ENCODE measurements at regions not wholly inside any gene's neighbourhood (a gene's known extent, or its start where the extent isn't known, plus 50 kb on each side); places are given as distances from the start of the nearest gene placed in this dataset.

GRCh38 chr13:34104853-34105252 is 286.9 kb downstream of the RFC3 start:
- intact Hi-C loops (cut with micrococcal nuclease; ENCODE audit: unreplicated experiment) = no loop called here
- Histone ChIP-seq H3K4me2 (no peak overlapping the region), H3K9me3 (ENCODE audit: insufficient read depth, low read depth) (peaks cover 6% of the 10 kb centered on the region; the same call in 1 of the 2 replicates), H3F3A (ENCODE audit: insufficient read depth, low read depth) (no peaks in the 10 kb centered on the region), H4K20me1 (ENCODE audit: insufficient read depth) (no peaks in the 10 kb centered on the region), H3K27ac (no peak overlapping the region), H3K36me3 (ENCODE audit: low read depth) (no peaks in the 10 kb centered on the region), H3K27me3 (ENCODE audit: insufficient read depth, low read depth) (no peaks in the 10 kb centered on the region), H3K4me3 (no peak overlapping the region), H3K4me1 (replicated peaks; ENCODE audit: insufficient read depth) (0 out of 2 replicates have a peak, but pooled peaks cover 7% of the 10 kb centered on the region), H3K9me2 (ENCODE audit: insufficient read depth) (no peaks in the 10 kb centered on the region), H3K79me2 (ENCODE audit: low read depth) (no peaks in the 10 kb centered on the region), H2AFZ (no peak overlapping the region)
- TF ChIP-seq EZH2 (IDR thresholded peaks at IDR 0.05; ENCODE audit: low read depth) = no peak
- TF ChIP-seq, protein P1, sequence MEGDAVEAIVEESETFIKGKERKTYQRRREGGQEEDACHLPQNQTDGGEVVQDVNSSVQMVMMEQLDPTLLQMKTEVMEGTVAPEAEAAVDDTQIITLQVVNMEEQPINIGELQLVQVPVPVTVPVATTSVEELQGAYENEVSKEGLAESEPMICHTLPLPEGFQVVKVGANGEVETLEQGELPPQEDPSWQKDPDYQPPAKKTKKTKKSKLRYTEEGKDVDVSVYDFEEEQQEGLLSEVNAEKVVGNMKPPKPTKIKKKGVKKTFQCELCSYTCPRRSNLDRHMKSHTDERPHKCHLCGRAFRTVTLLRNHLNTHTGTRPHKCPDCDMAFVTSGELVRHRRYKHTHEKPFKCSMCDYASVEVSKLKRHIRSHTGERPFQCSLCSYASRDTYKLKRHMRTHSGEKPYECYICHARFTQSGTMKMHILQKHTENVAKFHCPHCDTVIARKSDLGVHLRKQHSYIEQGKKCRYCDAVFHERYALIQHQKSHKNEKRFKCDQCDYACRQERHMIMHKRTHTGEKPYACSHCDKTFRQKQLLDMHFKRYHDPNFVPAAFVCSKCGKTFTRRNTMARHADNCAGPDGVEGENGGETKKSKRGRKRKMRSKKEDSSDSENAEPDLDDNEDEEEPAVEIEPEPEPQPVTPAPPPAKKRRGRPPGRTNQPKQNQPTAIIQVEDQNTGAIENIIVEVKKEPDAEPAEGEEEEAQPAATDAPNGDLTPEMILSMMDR (conservative IDR thresholded peaks at IDR 0.05) = no peak
- CTCF ChIA-PET = no interaction called here
- DNase-seq = no peak
- POLR2A ChIA-PET (ENCODE audit: unreplicated experiment) = no interaction called here
- BruUV-seq (replicated peaks) = no TSS peak

- H3K79me2 ChIP-seq (ENCODE audit: low read depth) = no peaks in the 10 kb centered on the region
- CTCF ChIA-PET = no interaction called here
- DNase-seq = no peak
These were observed 289.9 kb downstream of the RFC3 start for GRCh38 chr13:34107806-34108205.

DNA sequence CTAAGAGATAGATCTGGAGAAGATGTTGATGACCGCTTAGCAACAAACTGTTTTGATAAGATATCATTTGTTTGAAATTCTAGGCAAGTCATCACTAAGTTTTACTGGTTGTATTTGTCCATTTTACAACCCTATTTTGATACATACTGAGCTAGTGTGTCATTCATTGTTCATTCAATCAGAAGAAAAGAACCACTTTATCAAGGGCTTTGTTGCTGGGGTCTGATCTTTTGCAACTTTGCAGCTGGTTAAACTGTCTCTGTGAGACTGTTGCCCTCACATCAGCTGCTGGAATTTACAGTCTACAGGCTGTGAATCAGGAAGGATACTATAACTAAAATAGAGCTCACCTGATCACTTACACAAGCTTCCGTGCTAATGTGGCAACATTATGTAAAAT is 290.5 kb downstream of the RFC3 start:
- peak in 1 of 2 experiments; percentile 41 for DNase-seq
- no peak overlapping the region for H3K4me2 ChIP-seq

More at GRCh38 chr13:34107806-34108205, 289.9 kb downstream of the RFC3 start:
- Histone ChIP-seq H3K9me3 (ENCODE audit: insufficient read depth, low read depth) (peaks cover 6% of the 10 kb centered on the region; the same call in 1 of the 2 replicates), H3K27ac (peak overlapping the region; percentile 45), H3K9me2 (ENCODE audit: insufficient read depth) (no peaks in the 10 kb centered on the region), H3F3A (ENCODE audit: insufficient read depth, low read depth) (no peaks in the 10 kb centered on the region), H3K27me3 (ENCODE audit: insufficient read depth, low read depth) (no peaks in the 10 kb centered on the region), H3K4me1 (replicated peaks; ENCODE audit: insufficient read depth) (0 out of 2 replicates have a peak, but pooled peaks cover 7% of the 10 kb centered on the region), H3K4me2 (no peak overlapping the region), H2AFZ (no peak overlapping the region; the same call in 1 of the 2 replicates), H3K36me3 (ENCODE audit: low read depth) (no peaks in the 10 kb centered on the region), H3K4me3 (no peak overlapping the region), H4K20me1 (ENCODE audit: insufficient read depth) (no peaks in the 10 kb centered on the region)
- BruUV-seq (replicated peaks) = no TSS peak
- no peak for TF ChIP-seq EZH2 (IDR thresholded peaks at IDR 0.05; ENCODE audit: low read depth)
- TF ChIP-seq, protein P1 (conservative IDR thresholded peaks at IDR 0.05) = no peak
- intact Hi-C loops (cut with micrococcal nuclease; ENCODE audit: unreplicated experiment) = no loop called here
- POLR2A ChIA-PET (ENCODE audit: unreplicated experiment) = no interaction called here

DNA sequence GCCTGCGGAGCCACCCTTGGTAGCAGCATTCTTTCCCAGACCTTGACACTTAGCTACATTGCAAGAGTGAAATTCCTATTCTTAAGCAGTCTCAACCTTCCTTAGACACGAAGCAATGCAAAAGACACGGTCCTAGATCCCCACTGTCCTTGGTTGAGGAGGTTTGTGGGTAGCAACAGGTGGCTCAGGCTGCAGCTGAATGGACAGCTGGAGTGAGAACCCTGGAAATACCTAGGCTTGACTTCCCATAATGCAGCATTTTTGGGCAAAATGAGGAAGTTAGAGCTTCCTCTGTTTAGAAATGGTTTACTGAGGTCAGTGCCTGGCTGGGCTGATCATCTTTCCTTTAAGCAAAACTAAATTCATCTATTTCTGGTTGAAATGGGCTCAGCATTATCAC is 296.6 kb downstream of the RFC3 start:
- Histone ChIP-seq H3K4me2 (no peak overlapping the region), H4K20me1 (ENCODE audit: insufficient read depth) (no peaks in the 10 kb centered on the region), H3K27ac (no peak overlapping the region), H3K9me3 (ENCODE audit: insufficient read depth, low read depth) (peaks cover 2% of the 10 kb centered on the region; the same call in 1 of the 2 replicates), H3K36me3 (ENCODE audit: low read depth) (no peaks in the 10 kb centered on the region), H2AFZ (no peak overlapping the region), H3K4me1 (replicated peaks; ENCODE audit: insufficient read depth) (no peaks in the 10 kb centered on the region), H3K27me3 (ENCODE audit: insufficient read depth, low read depth) (no peaks in the 10 kb centered on the region), H3K79me2 (ENCODE audit: low read depth) (no peaks in the 10 kb centered on the region), H3K4me3 (no peak overlapping the region), H3F3A (ENCODE audit: insufficient read depth, low read depth) (no peaks in the 10 kb centered on the region), H3K9me2 (ENCODE audit: insufficient read depth) (no peaks in the 10 kb centered on the region)
- DNase-seq = no peak
- intact Hi-C loops (cut with micrococcal nuclease; ENCODE audit: unreplicated experiment) = no loop called here
- TF ChIP-seq EZH2 (IDR thresholded peaks at IDR 0.05; ENCODE audit: low read depth) = no peak
- TF ChIP-seq, protein P1 (conservative IDR thresholded peaks at IDR 0.05) = no peak
- BruUV-seq (replicated peaks) = no TSS peak
- CTCF ChIA-PET = no interaction called here
- POLR2A ChIA-PET (ENCODE audit: unreplicated experiment) = no interaction called here

More for the DNA sequence above, 290.5 kb downstream of the RFC3 start:
- Histone ChIP-seq H3K79me2 (ENCODE audit: low read depth) (no peaks in the 10 kb centered on the region), H3K27me3 (ENCODE audit: insufficient read depth, low read depth) (no peaks in the 10 kb centered on the region), H3K4me1 (replicated peaks; ENCODE audit: insufficient read depth) (0 out of 2 replicates have a peak, but pooled peaks cover 7% of the 10 kb centered on the region), H3F3A (ENCODE audit: insufficient read depth, low read depth) (no peaks in the 10 kb centered on the region), H3K9me3 (ENCODE audit: insufficient read depth, low read depth) (peaks cover 6% of the 10 kb centered on the region; the same call in 1 of the 2 replicates), H2AFZ (no peak overlapping the region), H4K20me1 (ENCODE audit: insufficient read depth) (no peaks in the 10 kb centered on the region), H3K36me3 (ENCODE audit: low read depth) (no peaks in the 10 kb centered on the region), H3K4me3 (no peak overlapping the region), H3K9me2 (ENCODE audit: insufficient read depth) (no peaks in the 10 kb centered on the region), H3K27ac (peak overlapping the region; percentile 45; the same call in 1 of the 2 replicates)
- no peak for TF ChIP-seq EZH2 (IDR thresholded peaks at IDR 0.05; ENCODE audit: low read depth)
- intact Hi-C loops (cut with micrococcal nuclease; ENCODE audit: unreplicated experiment) = no loop called here
- ChIA-PET POLR2A (ENCODE audit: unreplicated experiment) (no interaction called here), CTCF (no interaction called here)
- BruUV-seq (replicated peaks) = no TSS peak
